Activated B cell treated with CpG ODN at 0.5 μM for 24 hours (primary cell): ENCODE measurements at regions not wholly inside any gene's neighbourhood (a gene's known extent, or its start where the extent isn't known, plus 50 kb on each side); places are given as distances from the start of the nearest gene placed in this dataset.
"Not testable (repeated sequence)": the region's sequence is repeated elsewhere in the genome, so short reads cannot be mapped to it uniquely, and the experiment has no call there.

Source experiments
- ATAC-seq: fragments of 200-7000 bp; cut with Tn5 transposase; one replicate; pipeline ENCODE4 v1.10.0; 2021; ENCODE audit warnings: low read depth, mild to moderate bottlenecking, moderate library complexity
- CTCF ChIA-PET: fragments of 350-600 bp; sonication (Branson Sonifier 250); formaldehyde crosslinking; loops from one replicate; lab custom pipeline; 2021; ENCODE audit warnings: antibody characterized with exemption; lab: Charles Lee
- POLR2A ChIA-PET: fragments of 350-600 bp; sonication (Branson Sonifier 250); formaldehyde crosslinking; loops from one replicate; lab custom pipeline; 2021; ENCODE audit warnings: antibody characterized with exemption; lab: Charles Lee
- DNase-seq: peaks from one replicate; pipeline ENCODE4 v3.0.0; 2022
- H3K27ac Mint-ChIP-seq: one replicate; pipeline ENCODE4 v1.8.0; 2020; ENCODE audit warnings: mixed read lengths
- H3K27me3 Mint-ChIP-seq: one replicate; pipeline ENCODE4 v1.8.0; 2021; ENCODE audit warnings: mixed read lengths
- H3K36me3 Mint-ChIP-seq: one replicate; pipeline ENCODE4 v1.8.0; 2021; ENCODE audit warnings: low read depth, mixed read lengths
- H3K4me1 Mint-ChIP-seq: one replicate; pipeline ENCODE4 v1.8.0; 2021; ENCODE audit warnings: mixed read lengths
- H3K4me3 Mint-ChIP-seq: one replicate; pipeline ENCODE4 v1.8.0; 2020; ENCODE audit warnings: mild to moderate bottlenecking, mixed read lengths
- H3K9me3 Mint-ChIP-seq: one replicate; pipeline ENCODE4 v1.8.0; 2020; ENCODE audit warnings: mixed read lengths
- CTCF ChIP-seq: fragments of 200-600 bp; IDR thresholded peaks from one replicate; pipeline ENCODE4 v1.8.0; 2022; ENCODE audit warnings: antibody characterized with exemption, mild to moderate bottlenecking
- intact Hi-C: fragments of 100-400 bp; cut with micrococcal nuclease; formaldehyde crosslinking; loops from one replicate; pipeline ENCODE4 v1.15.1; 2024

- Mint-ChIP-seq H3K4me1 (no peaks in the 10 kb centered on the region), H3K27ac (no peak overlapping the region), H3K9me3 (no peaks in the 10 kb centered on the region), H3K4me3 (no peak overlapping the region), H3K36me3 (no peaks in the 10 kb centered on the region), H3K27me3 (peaks cover 7% of the 10 kb centered on the region)
- POLR2A ChIA-PET: no interaction called here
- intact Hi-C loops: no loop called here
- DNase-seq (no peak), ATAC-seq (no peak)
- TF ChIP-seq CTCF: no peak
- CTCF ChIA-PET: no interaction called here
Observed at GRCh38 chr1:230490436-230490835, 64.3 kb upstream of the PGBD5 start.

- intact Hi-C loops: no loop called here
- no peak overlapping the region for H3K4me3 Mint-ChIP-seq
- peaks cover 5% of the 10 kb centered on the region for H3K27me3 Mint-ChIP-seq
- no peak for DNase-seq
- H3K4me1 Mint-ChIP-seq: no peaks in the 10 kb centered on the region
- no peak for ATAC-seq
- ChIA-PET POLR2A (no interaction called here), CTCF (no interaction called here)
- H3K36me3 Mint-ChIP-seq: no peaks in the 10 kb centered on the region
- no peak for TF ChIP-seq CTCF
- H3K27ac Mint-ChIP-seq: no peak overlapping the region
- no peaks in the 10 kb centered on the region for H3K9me3 Mint-ChIP-seq
Observed at GRCh38 chr1:230487773-230488428, 61.8 kb upstream of the PGBD5 start.

GRCh38 chr1:230476622-230477003, 50.5 kb upstream of the PGBD5 start:
- Mint-ChIP-seq H3K4me3 (no peak overlapping the region), H3K4me1 (no peaks in the 10 kb centered on the region), H3K27ac (no peak overlapping the region), H3K9me3 (peaks cover 7% of the 10 kb centered on the region), H3K36me3 (no peaks in the 10 kb centered on the region), H3K27me3 (peaks cover 37% of the 10 kb centered on the region)
- no peak for TF ChIP-seq CTCF
- intact Hi-C loops: no loop called here
- ChIA-PET POLR2A (no interaction called here), CTCF (no interaction called here)
- ATAC-seq: no peak
- DNase-seq: no peak

- H3K9me3 Mint-ChIP-seq, H3K36me3 Mint-ChIP-seq, DNase-seq, intact Hi-C loops, CTCF ChIA-PET, ATAC-seq, POLR2A ChIA-PET, H3K4me3 Mint-ChIP-seq, H3K27ac Mint-ChIP-seq, H3K4me1 Mint-ChIP-seq: not testable (repeated sequence)
- H3K27me3 Mint-ChIP-seq: peaks cover 37% of the 10 kb centered on the region
Observed at GRCh38 chr1:230475856-230476621, 49.9 kb upstream of the PGBD5 start.
